ENCODE measurements at regions not wholly inside any gene's neighbourhood (a gene's known extent, or its start where the extent isn't known, plus 50 kb on each side); places are given as distances from the start of the nearest gene placed in this dataset.

- Histone ChIP-seq H3K27ac (no peak overlapping the region), H3K36me3 (no peaks in the 10 kb centered on the region), H3K4me1 (no peaks in the 10 kb centered on the region), H3K9me3 (peaks cover 0 to 2% of the 10 kb centered on the region in 2 donors), H3K27me3 (no peaks in the 10 kb centered on the region), H3K4me3 (no peak overlapping the region)
- TF ChIP-seq CTCF (IDR thresholded peaks at IDR 0.05), result no peak
- DNase-seq (ENCODE audit: low spot score), result no peak
Observed at GRCh38 chr3:22990291-22991200, 212.6 kb upstream of the UBE2E2 start.

- no peaks in the 10 kb centered on the region for H3K27me3 ChIP-seq
- no peaks in the 10 kb centered on the region for H3K36me3 ChIP-seq
- H3K27ac ChIP-seq, result no peak overlapping the region
- no peaks in the 10 kb centered on the region for H3K4me1 ChIP-seq
- no peak for DNase-seq (ENCODE audit: low spot score)
- no peak overlapping the region for H3K4me3 ChIP-seq
- no peaks in the 10 kb centered on the region for H3K9me3 ChIP-seq
- TF ChIP-seq CTCF (IDR thresholded peaks at IDR 0.05), result no peak
Observed at GRCh38 chr3:22994781-22995180, 208.3 kb upstream of the UBE2E2 start.

- H3K27ac ChIP-seq, result no peak overlapping the region
- H3K4me3 ChIP-seq, result no peak overlapping the region
- DNase-seq (ENCODE audit: low spot score), result no peak
- no peaks in the 10 kb centered on the region for H3K9me3 ChIP-seq
- no peaks in the 10 kb centered on the region for H3K36me3 ChIP-seq
- H3K4me1 ChIP-seq, result no peaks in the 10 kb centered on the region
- no peaks in the 10 kb centered on the region for H3K27me3 ChIP-seq
- TF ChIP-seq CTCF (IDR thresholded peaks at IDR 0.05), result no peak
Observed at GRCh38 chr3:22996920-22997571, 206.1 kb upstream of the UBE2E2 start.

- H3K27ac ChIP-seq, result no peak overlapping the region
- no peaks in the 10 kb centered on the region for H3K36me3 ChIP-seq
- H3K4me1 ChIP-seq, result no peaks in the 10 kb centered on the region
- H3K4me3 ChIP-seq, result no peak overlapping the region
- H3K9me3 ChIP-seq, result no peaks in the 10 kb centered on the region
- DNase-seq (ENCODE audit: low spot score), result no peak
- TF ChIP-seq CTCF (IDR thresholded peaks at IDR 0.05), result no peak
- H3K27me3 ChIP-seq, result no peaks in the 10 kb centered on the region
Observed at GRCh38 chr3:23000371-23000770, 202.8 kb upstream of the UBE2E2 start.

GRCh38 chr3:23002151-23002550 lies 201.0 kb upstream of the UBE2E2 start:
- H3K9me3 ChIP-seq, result no peaks in the 10 kb centered on the region
- DNase-seq (ENCODE audit: low spot score), result no peak
- no peaks in the 10 kb centered on the region for H3K4me1 ChIP-seq
- no peaks in the 10 kb centered on the region for H3K27me3 ChIP-seq
- no peak for TF ChIP-seq CTCF (IDR thresholded peaks at IDR 0.05)
- no peak overlapping the region for H3K4me3 ChIP-seq
- H3K36me3 ChIP-seq, result no peaks in the 10 kb centered on the region
- H3K27ac ChIP-seq, result no peak overlapping the region
